ENCODE measurements at regions not wholly inside any gene's neighbourhood (a gene's known extent, or its start where the extent isn't known, plus 50 kb on each side); places are given as distances from the start of the nearest gene placed in this dataset.

- Histone ChIP-seq H2AFZ (ENCODE audit: low read depth, low read length) (no peak overlapping the region), H3K79me2 (replicated peaks; ENCODE audit: insufficient read depth, low read length) (no peaks in the 10 kb centered on the region), H3K36me3 (ENCODE audit: insufficient read depth, low read length) (no peaks in the 10 kb centered on the region), H3K27me3 (ENCODE audit: insufficient read depth, low read depth, low read length) (no peaks in the 10 kb centered on the region), H4K20me1 (ENCODE audit: insufficient read depth) (no peaks in the 10 kb centered on the region), H3F3A (ENCODE audit: insufficient read depth, low read length, poor library complexity, severe bottlenecking) (no peaks in the 10 kb centered on the region), H3K4me3 (ENCODE audit: low read length) (no peak overlapping the region), H3K4me2 (ENCODE audit: low read length) (no peak overlapping the region), H3K9ac (ENCODE audit: low read length) (no peak overlapping the region), H3K27ac (ENCODE audit: low read length) (no peak overlapping the region), H3K9me3 (ENCODE audit: low read length) (no peaks in the 10 kb centered on the region), H3K9me2 (ENCODE audit: insufficient read depth, low read length) (no peaks in the 10 kb centered on the region)
- TF ChIP-seq CTCF (IDR thresholded peaks at IDR 0.05; ENCODE audit: poor library complexity, severe bottlenecking) = no peak
- no peak for TF ChIP-seq RAD21 (conservative IDR thresholded peaks at IDR 0.05)
- no peak for TF ChIP-seq EZH2 (IDR thresholded peaks at IDR 0.05; ENCODE audit: borderline replicate concordance, insufficient read depth, low read length, poor library complexity, severe bottlenecking)
- no peak for TF ChIP-seq SMC3 (conservative IDR thresholded peaks at IDR 0.05; ENCODE audit: poor library complexity)
- no peak for TF ChIP-seq MXI1 (conservative IDR thresholded peaks at IDR 0.05; ENCODE audit: poor library complexity, severe bottlenecking)
- TF ChIP-seq REST (IDR thresholded peaks at IDR 0.05; ENCODE audit: borderline replicate concordance) = no peak
- TF ChIP-seq POLR2AphosphoS5 (IDR thresholded peaks at IDR 0.05) = no peak
- TF ChIP-seq EP300 (conservative IDR thresholded peaks at IDR 0.05; ENCODE audit: poor library complexity, severe bottlenecking) = no peak
- no peak for TF ChIP-seq TAF1 (IDR thresholded peaks at IDR 0.05; ENCODE audit: low read depth)
Observed at GRCh38 chr20:4601630-4602296, 84.5 kb upstream of the PRNP start.

GRCh38 chr20:4600308-4601014 lies 85.8 kb upstream of the PRNP start:
- Histone ChIP-seq H3K27ac (ENCODE audit: low read length) (no peak overlapping the region), H3K4me2 (ENCODE audit: low read length) (no peak overlapping the region), H3F3A (ENCODE audit: insufficient read depth, low read length, poor library complexity, severe bottlenecking) (no peaks in the 10 kb centered on the region), H2AFZ (ENCODE audit: low read depth, low read length) (no peak overlapping the region), H3K9me3 (ENCODE audit: low read length) (no peaks in the 10 kb centered on the region), H3K4me3 (ENCODE audit: low read length) (no peak overlapping the region), H3K9ac (ENCODE audit: low read length) (no peak overlapping the region), H4K20me1 (ENCODE audit: insufficient read depth) (no peaks in the 10 kb centered on the region), H3K36me3 (ENCODE audit: insufficient read depth, low read length) (no peaks in the 10 kb centered on the region), H3K79me2 (replicated peaks; ENCODE audit: insufficient read depth, low read length) (no peaks in the 10 kb centered on the region), H3K27me3 (ENCODE audit: insufficient read depth, low read depth, low read length) (no peaks in the 10 kb centered on the region), H3K9me2 (ENCODE audit: insufficient read depth, low read length) (no peaks in the 10 kb centered on the region)
- no peak for TF ChIP-seq EP300 (conservative IDR thresholded peaks at IDR 0.05; ENCODE audit: poor library complexity, severe bottlenecking)
- no peak for TF ChIP-seq POLR2AphosphoS5 (IDR thresholded peaks at IDR 0.05)
- TF ChIP-seq RAD21 (conservative IDR thresholded peaks at IDR 0.05) = no peak
- no peak for TF ChIP-seq REST (IDR thresholded peaks at IDR 0.05; ENCODE audit: borderline replicate concordance)
- no peak for TF ChIP-seq CTCF (IDR thresholded peaks at IDR 0.05; ENCODE audit: poor library complexity, severe bottlenecking)
- TF ChIP-seq MXI1 (conservative IDR thresholded peaks at IDR 0.05; ENCODE audit: poor library complexity, severe bottlenecking) = no peak
- no peak for TF ChIP-seq TAF1 (IDR thresholded peaks at IDR 0.05; ENCODE audit: low read depth)
- TF ChIP-seq EZH2 (IDR thresholded peaks at IDR 0.05; ENCODE audit: borderline replicate concordance, insufficient read depth, low read length, poor library complexity, severe bottlenecking) = no peak
- no peak for TF ChIP-seq SMC3 (conservative IDR thresholded peaks at IDR 0.05; ENCODE audit: poor library complexity)
